HEK293T (cell line): ENCODE measurements at regions not wholly inside any gene's neighbourhood (a gene's known extent, or its start where the extent isn't known, plus 50 kb on each side); places are given as distances from the start of the nearest gene placed in this dataset.

Experiments used
- L3MBTL2 ChIP-seq: fragments of 450-650 bp; conservative IDR thresholded peaks from 2 replicates; pipeline ENCODE4 v1.6.1; 2016; ENCODE audit warnings: mild to moderate bottlenecking
- LEF1 ChIP-seq: fragments of 450-650 bp; IDR thresholded peaks from 2 replicates; pipeline ENCODE4 v1.6.1; 2017; ENCODE audit warnings: mild to moderate bottlenecking, borderline replicate concordance

DNA sequence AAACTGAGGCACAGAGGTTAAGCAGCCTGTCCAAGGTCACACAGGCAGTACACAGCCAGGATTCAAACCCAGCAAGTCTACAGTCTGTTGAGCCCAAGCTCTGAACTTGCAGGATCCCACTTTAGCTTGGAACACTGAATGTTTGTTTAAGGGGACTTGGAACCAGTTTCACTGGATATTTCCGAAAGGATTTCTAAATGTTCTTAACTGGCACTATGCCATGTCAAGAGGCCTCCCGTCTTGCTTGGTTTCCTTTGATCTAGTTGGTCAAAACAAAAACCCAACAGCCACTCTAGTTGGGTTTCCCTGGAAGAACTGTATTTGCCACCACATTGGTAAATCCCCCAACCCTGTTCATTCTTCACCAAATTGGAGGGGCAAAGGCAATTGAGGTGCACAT is 317.6 kb upstream of the KAZN start:
- TF ChIP-seq LEF1 (no peak), L3MBTL2 (no peak)
